ENCODE measurements at regions not wholly inside any gene's neighbourhood (a gene's known extent, or its start where the extent isn't known, plus 50 kb on each side); places are given as distances from the start of the nearest gene placed in this dataset.

- no peak for DNase-seq
Observed at GRCh38 chr11:8340296-8340695, 76.6 kb upstream of the LMO1 start.

- DNase-seq: no peak
Observed at GRCh38 chr11:8339592-8340022, 75.9 kb upstream of the LMO1 start.

- DNase-seq: peak; percentile 60
Observed at GRCh38 chr11:8338138-8338537, 74.5 kb upstream of the LMO1 start.

GRCh38 chr11:8337130-8337795, 73.6 kb upstream of the LMO1 start:
- no peak for DNase-seq

DNA sequence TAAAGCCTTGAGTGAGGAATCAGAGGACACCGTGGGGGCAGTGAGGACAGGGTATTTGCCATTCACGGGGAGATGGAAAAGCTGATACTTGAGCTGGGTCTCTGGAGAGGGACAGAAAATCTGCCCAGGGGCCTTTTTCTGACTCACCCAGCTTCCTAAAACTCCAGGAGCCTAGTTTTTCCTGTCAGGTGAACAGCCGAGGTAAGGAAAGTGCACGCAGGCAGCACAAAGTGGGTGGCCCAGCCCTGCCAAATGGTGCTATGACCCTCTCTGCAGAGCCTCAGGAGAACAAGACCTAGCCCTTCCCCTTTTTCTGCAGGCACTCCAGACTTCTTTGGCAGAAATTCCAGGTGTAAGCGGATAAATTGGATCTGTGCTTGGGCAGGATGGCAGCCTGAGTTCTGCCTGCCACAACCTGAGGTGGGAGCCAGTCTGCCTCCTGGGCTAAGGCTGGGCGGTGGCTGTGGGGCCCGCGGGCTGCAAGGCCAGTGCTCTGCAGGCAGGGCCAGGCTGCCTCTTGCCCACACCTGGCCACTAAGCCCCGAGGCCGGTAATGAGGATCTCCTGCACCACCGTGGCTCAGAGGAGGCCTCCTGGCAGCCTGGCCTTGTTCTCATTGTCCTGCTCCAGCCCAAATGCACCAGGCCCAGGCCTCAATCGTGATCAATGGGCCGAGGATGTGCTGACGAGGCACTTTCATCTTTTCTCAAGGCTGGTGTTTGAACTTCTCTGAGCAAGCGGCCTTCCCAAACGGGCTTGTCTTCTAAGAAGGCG, 72.9 kb upstream of the LMO1 start:
- DNase-seq: no peak

DNA sequence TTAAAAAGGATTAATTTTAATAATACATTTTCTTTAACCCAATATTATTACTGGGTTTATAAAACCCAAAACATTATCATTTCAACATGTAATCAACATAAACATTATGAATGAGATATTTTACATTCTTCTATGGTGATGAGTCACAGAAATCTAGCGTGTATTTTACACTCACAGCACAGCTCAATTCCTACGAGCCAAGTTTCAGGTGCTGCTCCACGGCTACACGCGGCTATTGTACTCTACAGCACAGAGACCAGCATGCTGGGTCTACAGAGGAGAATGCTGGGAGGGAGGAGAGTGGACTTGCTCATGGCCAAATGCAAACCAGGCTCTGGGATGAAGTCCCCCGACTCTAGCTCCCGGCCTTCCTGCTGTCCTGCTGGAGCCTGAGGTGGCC, 72.0 kb upstream of the LMO1 start:
- DNase-seq: no peak

GRCh38 chr11:8335186-8335585, 71.5 kb upstream of the LMO1 start:
- no peak for DNase-seq

DNA sequence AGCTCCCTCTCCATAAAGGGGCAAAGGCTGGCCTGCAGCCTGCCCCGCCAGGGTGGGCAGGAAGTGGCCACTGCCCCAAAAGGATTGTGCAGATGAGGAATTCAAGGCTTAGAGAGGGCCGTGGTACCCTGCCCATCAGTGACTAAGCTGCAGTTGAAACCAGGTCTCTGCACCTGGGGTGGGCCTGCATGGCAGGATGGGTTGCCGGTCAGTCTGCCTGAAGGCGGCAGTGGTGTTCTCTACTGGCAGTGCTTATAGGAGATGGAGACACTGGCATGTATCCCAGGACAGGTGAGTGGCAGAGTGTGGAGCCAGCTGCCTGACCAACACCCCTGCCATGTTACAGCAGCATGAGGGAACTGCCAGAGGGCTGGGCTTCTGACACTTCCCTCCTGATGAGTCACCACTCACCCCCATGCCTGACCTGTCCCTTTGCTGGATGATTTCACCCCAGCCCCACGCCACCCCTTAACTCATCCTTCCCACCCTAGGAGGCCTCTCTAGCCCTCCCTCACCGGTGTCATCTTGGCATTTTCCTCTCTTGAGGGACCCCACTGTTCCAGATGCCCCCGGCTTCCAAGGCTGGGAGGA, 70.2 kb upstream of the LMO1 start:
- DNase-seq: no peak

GRCh38 chr11:8333376-8333775, 69.7 kb upstream of the LMO1 start:
- DNase-seq: no peak

- DNase-seq: no peak
Observed at GRCh38 chr11:8332891-8333290, 69.2 kb upstream of the LMO1 start.

- DNase-seq: no peak
Observed at GRCh38 chr11:8332196-8332595, 68.5 kb upstream of the LMO1 start.

DNA sequence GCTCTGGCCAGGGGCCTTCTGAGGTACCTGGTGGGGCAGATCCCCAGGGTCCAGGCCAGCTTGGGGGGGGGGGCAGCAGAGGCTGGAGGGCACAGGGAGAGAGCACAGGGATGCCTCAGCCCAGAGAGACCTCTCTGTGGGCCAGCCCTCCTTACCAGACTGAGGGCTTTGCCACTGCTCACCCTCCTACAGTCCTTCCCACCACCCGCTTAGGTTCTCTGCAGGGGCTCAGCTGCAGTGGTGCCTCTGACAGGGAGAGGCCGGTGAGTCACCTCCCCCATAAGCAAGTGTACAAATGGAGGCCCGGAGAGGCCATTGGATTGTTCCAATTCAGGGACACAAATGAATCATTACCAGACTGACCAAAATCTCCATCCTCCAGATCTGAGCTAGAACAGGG, 68.1 kb upstream of the LMO1 start:
- DNase-seq: no peak

- no peak for DNase-seq
Observed at GRCh38 chr11:8330896-8331295, 67.2 kb upstream of the LMO1 start.

GRCh38 chr11:8330404-8330803, 66.7 kb upstream of the LMO1 start:
- DNase-seq: no peak

DNA sequence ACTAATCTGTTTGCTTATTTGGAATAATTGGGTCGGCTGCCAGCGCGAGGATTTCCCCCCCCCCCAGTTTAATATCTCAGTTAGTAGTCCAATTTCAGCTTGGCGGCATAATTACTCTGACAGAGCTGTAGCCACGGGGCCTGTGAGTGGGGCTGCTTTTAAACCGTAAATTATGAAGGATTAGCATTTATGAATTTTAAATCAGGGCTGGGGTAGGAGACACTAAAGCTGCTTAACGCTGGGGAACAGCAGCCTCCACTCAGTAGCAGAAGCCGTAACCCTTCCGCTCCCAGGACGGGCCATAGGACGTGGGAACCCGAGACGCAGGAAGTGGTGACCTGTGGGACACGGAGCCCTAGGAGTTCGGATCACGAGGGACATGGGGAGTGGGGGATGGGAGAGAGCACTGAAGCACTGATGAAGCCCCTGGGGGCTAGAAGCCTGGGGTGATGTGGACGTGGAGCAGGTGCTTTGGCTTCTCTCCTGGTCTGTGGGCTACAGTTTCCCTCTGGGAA, 66.2 kb upstream of the LMO1 start:
- DNase-seq: no peak

GRCh38 chr11:8329336-8329735, 65.7 kb upstream of the LMO1 start:
- DNase-seq: no peak

DNA sequence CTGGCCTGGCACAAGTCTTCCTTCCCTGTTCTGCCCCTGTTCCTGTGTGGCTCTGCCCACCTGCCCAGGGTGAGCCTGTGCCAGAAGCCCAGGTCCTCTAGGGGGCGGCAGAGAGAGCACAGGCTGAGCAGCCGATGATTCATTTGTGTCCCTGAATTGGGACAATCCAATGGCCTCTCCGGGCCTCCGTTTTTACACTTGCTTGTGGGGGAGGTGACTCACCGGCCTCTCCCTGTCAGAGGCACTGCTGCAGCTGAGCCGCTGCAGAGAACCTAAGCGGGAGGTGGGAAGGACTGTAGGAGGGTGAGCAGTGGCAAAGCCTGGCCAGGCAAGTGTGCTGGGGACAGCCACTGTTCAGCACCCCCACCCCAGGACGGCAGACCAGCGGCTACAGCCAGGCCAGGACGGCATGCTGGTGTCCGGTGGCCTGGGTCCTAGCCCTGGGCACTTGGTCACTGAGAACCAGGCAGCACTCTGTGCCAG, 65.2 kb upstream of the LMO1 start:
- DNase-seq: peak; percentile 87

DNA sequence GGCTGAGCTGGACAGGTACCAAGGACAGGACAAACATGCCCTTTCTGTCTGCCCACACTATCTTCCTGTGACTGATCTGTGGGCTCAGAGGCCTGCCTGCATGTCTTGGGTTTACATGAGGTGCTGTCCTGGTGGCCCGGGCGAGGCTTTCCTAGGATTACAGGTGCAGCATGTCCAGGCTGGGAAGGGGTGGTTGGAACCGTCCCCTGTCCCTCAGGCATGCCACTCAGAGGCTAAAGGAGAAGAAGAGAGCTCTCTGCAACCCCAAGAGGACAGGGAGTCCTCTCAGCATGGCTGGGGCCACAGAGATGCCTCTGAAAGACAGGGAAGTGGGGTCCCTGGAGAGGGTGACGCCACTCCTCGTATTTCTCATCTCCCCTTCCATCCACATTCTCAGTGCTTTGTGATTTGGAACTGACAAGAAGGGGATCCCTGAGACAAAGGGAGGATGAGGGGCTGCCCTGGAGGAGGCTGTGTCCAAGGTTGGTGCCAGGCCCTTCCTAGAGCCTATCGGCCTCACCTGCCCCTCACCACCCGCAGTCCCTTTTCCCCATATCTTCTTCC, 64.6 kb upstream of the LMO1 start:
- no peak for DNase-seq

DNA sequence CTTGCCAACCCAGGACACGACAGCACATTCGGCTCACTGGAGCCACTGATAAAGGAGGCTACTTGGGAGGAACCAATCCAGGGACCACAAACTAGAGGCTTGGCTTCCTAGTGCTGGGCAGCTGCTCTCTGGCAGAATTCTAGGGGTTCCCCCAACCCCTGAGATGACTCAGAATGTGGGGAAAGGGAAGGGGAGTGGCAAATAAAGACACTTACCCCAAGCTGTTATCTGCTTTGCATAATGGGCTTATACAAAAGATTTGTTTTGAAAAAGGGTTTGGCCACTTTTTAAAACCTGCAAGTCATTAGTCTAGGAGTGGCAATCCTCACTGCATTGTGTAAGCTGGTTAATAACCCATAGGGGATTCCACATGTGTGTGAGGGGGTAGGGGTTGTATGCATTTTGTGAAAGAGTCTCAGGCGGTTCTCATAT, 64.1 kb upstream of the LMO1 start:
- DNase-seq: no peak

DNA sequence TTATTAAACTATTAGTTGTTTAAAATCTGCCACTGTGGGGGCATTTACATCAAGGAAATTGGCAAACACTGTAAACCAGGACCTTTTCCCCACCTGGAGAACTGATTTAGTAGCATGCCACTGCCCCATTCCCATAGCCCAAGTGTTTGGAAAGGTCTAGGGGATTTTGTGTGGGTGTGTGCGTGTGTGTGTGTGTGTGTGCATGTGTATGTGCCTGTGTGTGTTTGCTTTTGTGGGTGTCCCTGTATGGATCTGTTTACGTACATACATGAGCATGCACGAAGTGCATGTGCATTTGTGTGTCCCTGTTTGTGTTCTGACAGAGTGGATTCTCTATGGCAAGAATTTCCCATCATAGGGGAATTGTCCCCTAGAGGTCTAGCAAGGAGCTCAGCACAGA, 62.7 kb upstream of the LMO1 start:
- no peak for DNase-seq

GRCh38 chr11:8325591-8326304, 62.1 kb upstream of the LMO1 start:
- DNase-seq: no peak

GRCh38 chr11:8323161-8323935, 59.7 kb upstream of the LMO1 start:
- DNase-seq: no peak
